ENCODE measurements at regions not wholly inside any gene's neighbourhood (a gene's known extent, or its start where the extent isn't known, plus 50 kb on each side); places are given as distances from the start of the nearest gene placed in this dataset.
A peak's percentile ranks its signal among the peaks of the same experiment; 100 is the strongest.

- H3K36me3 Mint-ChIP-seq (ENCODE audit: low read depth) = no peaks in the 10 kb centered on the region
- H3K9me3 Mint-ChIP-seq = no peaks in the 10 kb centered on the region
- H3K4me3 Mint-ChIP-seq = no peak overlapping the region
- H3K4me1 Mint-ChIP-seq = no peaks in the 10 kb centered on the region
- CTCF ChIA-PET = no interaction called here
- no peak overlapping the region for H3K27ac Mint-ChIP-seq
- DNase-seq = no peak
- POLR2A ChIA-PET = no interaction called here
- H3K27me3 Mint-ChIP-seq = no peaks in the 10 kb centered on the region
Observed at GRCh38 chr1:194184425-194184824, 998.0 kb upstream of the B3GALT2 start.

GRCh38 chr1:194181845-194182244, 995.4 kb upstream of the B3GALT2 start:
- no peak for DNase-seq
- H3K36me3 Mint-ChIP-seq (ENCODE audit: low read depth) = no peaks in the 10 kb centered on the region
- no peaks in the 10 kb centered on the region for H3K4me1 Mint-ChIP-seq
- H3K27ac Mint-ChIP-seq = no peak overlapping the region
- POLR2A ChIA-PET = no interaction called here
- no peaks in the 10 kb centered on the region for H3K9me3 Mint-ChIP-seq
- CTCF ChIA-PET = no interaction called here
- no peak overlapping the region for H3K4me3 Mint-ChIP-seq
- no peaks in the 10 kb centered on the region for H3K27me3 Mint-ChIP-seq

GRCh38 chr1:194176212-194176611, 989.8 kb upstream of the B3GALT2 start:
- ChIA-PET POLR2A (no interaction called here), CTCF (no interaction called here)
- no peak overlapping the region for H3K27ac Mint-ChIP-seq
- H3K4me1 Mint-ChIP-seq = no peaks in the 10 kb centered on the region
- no peak overlapping the region for H3K4me3 Mint-ChIP-seq
- H3K36me3 Mint-ChIP-seq (ENCODE audit: low read depth) = no peaks in the 10 kb centered on the region
- H3K27me3 Mint-ChIP-seq = no peaks in the 10 kb centered on the region
- DNase-seq = no peak
- H3K9me3 Mint-ChIP-seq = no peaks in the 10 kb centered on the region

GRCh38 chr1:194175251-194175650, 988.8 kb upstream of the B3GALT2 start:
- Mint-ChIP-seq H3K4me3 (no peak overlapping the region), H3K27me3 (no peaks in the 10 kb centered on the region), H3K4me1 (no peaks in the 10 kb centered on the region), H3K27ac (no peak overlapping the region), H3K9me3 (peaks cover 3% of the 10 kb centered on the region), H3K36me3 (ENCODE audit: low read depth) (no peaks in the 10 kb centered on the region)
- DNase-seq = no peak
- POLR2A ChIA-PET = no interaction called here
- CTCF ChIA-PET = no interaction called here

- ChIA-PET CTCF (no interaction called here), POLR2A (no interaction called here)
- H3K4me3 Mint-ChIP-seq = no peak overlapping the region
- H3K27me3 Mint-ChIP-seq = no peaks in the 10 kb centered on the region
- no peaks in the 10 kb centered on the region for H3K4me1 Mint-ChIP-seq
- H3K36me3 Mint-ChIP-seq (ENCODE audit: low read depth) = no peaks in the 10 kb centered on the region
- peaks cover 3% of the 10 kb centered on the region for H3K9me3 Mint-ChIP-seq
- DNase-seq = no peak
- no peak overlapping the region for H3K27ac Mint-ChIP-seq
Observed at GRCh38 chr1:194174528-194174927, 988.1 kb upstream of the B3GALT2 start.

- ChIA-PET POLR2A (no interaction called here), CTCF (no interaction called here)
- Mint-ChIP-seq H3K4me3 (no peak overlapping the region), H3K9me3 (peaks cover 7% of the 10 kb centered on the region), H3K36me3 (ENCODE audit: low read depth) (no peaks in the 10 kb centered on the region), H3K27ac (no peak overlapping the region), H3K27me3 (no peaks in the 10 kb centered on the region), H3K4me1 (no peaks in the 10 kb centered on the region)
- no peak for DNase-seq
Observed at GRCh38 chr1:194171596-194171995, 985.2 kb upstream of the B3GALT2 start.

- ChIA-PET POLR2A (no interaction called here), CTCF (no interaction called here)
- H3K4me3 Mint-ChIP-seq = no peak overlapping the region
- H3K36me3 Mint-ChIP-seq (ENCODE audit: low read depth) = no peaks in the 10 kb centered on the region
- DNase-seq = no peak
- no peaks in the 10 kb centered on the region for H3K27me3 Mint-ChIP-seq
- H3K9me3 Mint-ChIP-seq = peaks cover 7% of the 10 kb centered on the region
- no peaks in the 10 kb centered on the region for H3K4me1 Mint-ChIP-seq
- no peak overlapping the region for H3K27ac Mint-ChIP-seq
Observed at GRCh38 chr1:194167956-194168640, 981.7 kb upstream of the B3GALT2 start.

GRCh38 chr1:194164755-194165154, 978.3 kb upstream of the B3GALT2 start:
- peaks cover 3% of the 10 kb centered on the region for H3K9me3 Mint-ChIP-seq
- ChIA-PET CTCF (no interaction called here), POLR2A (no interaction called here)
- no peak overlapping the region for H3K27ac Mint-ChIP-seq
- no peaks in the 10 kb centered on the region for H3K36me3 Mint-ChIP-seq (ENCODE audit: low read depth)
- no peak for DNase-seq
- no peaks in the 10 kb centered on the region for H3K27me3 Mint-ChIP-seq
- no peaks in the 10 kb centered on the region for H3K4me1 Mint-ChIP-seq
- H3K4me3 Mint-ChIP-seq = no peak overlapping the region

GRCh38 chr1:194161591-194161990, 975.2 kb upstream of the B3GALT2 start:
- H3K4me3 Mint-ChIP-seq = no peak overlapping the region
- POLR2A ChIA-PET = no interaction called here

GRCh38 chr1:194159941-194160340, 973.5 kb upstream of the B3GALT2 start:
- Mint-ChIP-seq H3K27ac (no peak overlapping the region), H3K4me1 (no peaks in the 10 kb centered on the region), H3K4me3 (no peak overlapping the region), H3K27me3 (no peaks in the 10 kb centered on the region), H3K36me3 (ENCODE audit: low read depth) (no peaks in the 10 kb centered on the region), H3K9me3 (peaks cover 2% of the 10 kb centered on the region)
- CTCF ChIA-PET = no interaction called here
- DNase-seq = no peak
- POLR2A ChIA-PET = no interaction called here

More at GRCh38 chr1:194161591-194161990, 975.2 kb upstream of the B3GALT2 start:
- CTCF ChIA-PET = no interaction called here
- H3K36me3 Mint-ChIP-seq (ENCODE audit: low read depth) = no peaks in the 10 kb centered on the region
- H3K9me3 Mint-ChIP-seq = peaks cover 2% of the 10 kb centered on the region
- no peaks in the 10 kb centered on the region for H3K27me3 Mint-ChIP-seq
- H3K4me1 Mint-ChIP-seq = no peaks in the 10 kb centered on the region
- no peak for DNase-seq
- H3K27ac Mint-ChIP-seq = no peak overlapping the region

GRCh38 chr1:194155962-194156361, 969.5 kb upstream of the B3GALT2 start:
- Mint-ChIP-seq H3K27ac (no peak overlapping the region), H3K36me3 (ENCODE audit: low read depth) (no peaks in the 10 kb centered on the region), H3K9me3 (peaks cover 2% of the 10 kb centered on the region), H3K4me1 (peaks cover 4% of the 10 kb centered on the region), H3K27me3 (no peaks in the 10 kb centered on the region), H3K4me3 (no peak overlapping the region)
- CTCF ChIA-PET = no interaction called here
- DNase-seq = no peak
- POLR2A ChIA-PET = no interaction called here

GRCh38 chr1:194151056-194151455, 964.6 kb upstream of the B3GALT2 start:
- ChIA-PET CTCF (interaction anchor here (1.0 kb wide), 1 partner anchor 143 kb away, joined by 5 read pairs; no protein-coding TSS in a partner anchor), POLR2A (interaction anchor here (0.7 kb wide), 1 partner anchor 1605 kb away, joined by 3 read pairs; no protein-coding TSS in a partner anchor)
- peaks cover 8% of the 10 kb centered on the region for H3K4me1 Mint-ChIP-seq

GRCh38 chr1:194150242-194150641, 963.8 kb upstream of the B3GALT2 start:
- H3K4me1 Mint-ChIP-seq = peaks cover 8% of the 10 kb centered on the region
- POLR2A ChIA-PET = no interaction called here
- H3K27me3 Mint-ChIP-seq = no peaks in the 10 kb centered on the region
- no peaks in the 10 kb centered on the region for H3K36me3 Mint-ChIP-seq (ENCODE audit: low read depth)
- H3K27ac Mint-ChIP-seq = no peak overlapping the region
- CTCF ChIA-PET = no interaction called here
- no peaks in the 10 kb centered on the region for H3K9me3 Mint-ChIP-seq
- H3K4me3 Mint-ChIP-seq = peak overlapping the region; percentile 13
- DNase-seq = no peak

More at GRCh38 chr1:194151056-194151455, 964.6 kb upstream of the B3GALT2 start:
- Mint-ChIP-seq H3K27ac (peak overlapping the region; percentile 52), H3K36me3 (ENCODE audit: low read depth) (no peaks in the 10 kb centered on the region), H3K4me3 (peak overlapping the region; percentile 72), H3K9me3 (no peaks in the 10 kb centered on the region), H3K27me3 (no peaks in the 10 kb centered on the region)
- no peak for DNase-seq

- POLR2A ChIA-PET = no interaction called here
- H3K27me3 Mint-ChIP-seq = no peaks in the 10 kb centered on the region
Observed at GRCh38 chr1:194133152-194133551, 946.7 kb upstream of the B3GALT2 start.

More at GRCh38 chr1:194133152-194133551, 946.7 kb upstream of the B3GALT2 start:
- H3K9me3 Mint-ChIP-seq = no peaks in the 10 kb centered on the region
- no peak overlapping the region for H3K27ac Mint-ChIP-seq
- no peak overlapping the region for H3K4me3 Mint-ChIP-seq
- CTCF ChIA-PET = no interaction called here
- peaks cover 4% of the 10 kb centered on the region for H3K4me1 Mint-ChIP-seq
- DNase-seq = no peak
- H3K36me3 Mint-ChIP-seq (ENCODE audit: low read depth) = no peaks in the 10 kb centered on the region
